Anterior cingulate cortex (tissue), 58 donors: ENCODE measurements at regions not wholly inside any gene's neighbourhood (a gene's known extent, or its start where the extent isn't known, plus 50 kb on each side); places are given as distances from the start of the nearest gene placed in this dataset.

Source experiments
- DNase-seq, 58 donors: peaks; one replicate each; lab custom pipeline; 2025; lab: John Stamatoyannopoulos, UW

DNA sequence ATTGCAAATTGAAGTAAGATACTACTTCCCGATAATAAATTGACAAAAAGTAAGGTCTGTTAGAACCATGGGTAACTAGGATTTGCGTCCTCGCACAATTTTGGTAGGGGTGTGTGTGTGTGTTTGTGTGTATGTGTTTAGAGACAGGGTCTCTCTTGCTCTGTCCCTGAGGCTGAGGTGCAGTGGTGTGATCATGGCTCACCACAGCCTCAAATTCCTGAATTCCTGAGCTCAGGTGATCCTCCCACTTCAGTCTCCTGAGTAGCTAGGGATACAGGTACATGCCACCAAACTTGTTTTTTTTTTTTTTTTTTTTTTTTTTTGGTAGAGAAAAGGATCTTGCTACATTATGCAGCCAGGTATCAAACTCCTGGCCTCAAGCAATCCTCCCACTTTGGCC is 209.2 kb upstream of the ESRRG start:
- DNase-seq: no peak

GRCh38 chr1:216929870-216930582 is 206.8 kb upstream of the ESRRG start:
- DNase-seq: no peak

GRCh38 chr1:216927633-216928032 is 204.4 kb upstream of the ESRRG start:
- no peak for DNase-seq

DNA sequence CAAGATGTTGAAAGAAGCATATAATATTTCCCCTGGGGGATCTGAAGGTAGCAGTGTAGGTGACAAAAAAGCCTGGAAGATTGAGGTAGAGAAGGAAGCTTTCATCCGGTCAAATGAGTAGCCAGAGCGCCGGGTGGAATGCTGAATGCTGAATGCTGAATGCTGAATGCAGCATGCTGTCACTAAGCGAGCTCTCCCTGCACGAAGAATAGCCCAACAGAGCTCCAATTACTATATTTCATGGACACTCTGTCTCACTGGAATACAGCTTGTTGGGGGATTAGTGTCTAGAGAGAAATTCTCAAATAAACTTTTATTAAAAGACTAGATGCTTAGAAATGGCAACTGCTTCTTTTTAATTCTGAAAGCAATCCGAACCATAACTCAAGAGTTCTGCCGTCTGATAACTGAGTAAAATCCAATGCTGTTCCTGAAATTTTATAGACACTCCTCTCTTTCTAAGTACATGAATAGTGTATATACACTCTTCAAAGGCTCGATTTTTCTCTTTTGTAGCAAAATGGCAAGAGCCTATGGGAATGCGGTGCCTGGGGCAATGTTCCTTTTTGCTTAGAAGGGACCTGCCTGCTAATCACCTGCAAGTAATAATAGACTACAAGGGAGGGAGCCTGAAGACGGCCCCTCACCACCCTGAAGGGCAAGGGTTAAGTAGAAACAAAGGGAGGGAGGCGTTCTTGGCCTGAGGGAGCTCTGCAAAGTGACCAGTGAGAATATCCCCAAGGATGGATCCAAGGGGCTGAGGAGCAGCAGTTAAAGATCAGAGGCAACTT is 203.7 kb upstream of the ESRRG start:
- peak in 4 of 58 donors; percentile 4 to 22 (median 8) for DNase-seq

DNA sequence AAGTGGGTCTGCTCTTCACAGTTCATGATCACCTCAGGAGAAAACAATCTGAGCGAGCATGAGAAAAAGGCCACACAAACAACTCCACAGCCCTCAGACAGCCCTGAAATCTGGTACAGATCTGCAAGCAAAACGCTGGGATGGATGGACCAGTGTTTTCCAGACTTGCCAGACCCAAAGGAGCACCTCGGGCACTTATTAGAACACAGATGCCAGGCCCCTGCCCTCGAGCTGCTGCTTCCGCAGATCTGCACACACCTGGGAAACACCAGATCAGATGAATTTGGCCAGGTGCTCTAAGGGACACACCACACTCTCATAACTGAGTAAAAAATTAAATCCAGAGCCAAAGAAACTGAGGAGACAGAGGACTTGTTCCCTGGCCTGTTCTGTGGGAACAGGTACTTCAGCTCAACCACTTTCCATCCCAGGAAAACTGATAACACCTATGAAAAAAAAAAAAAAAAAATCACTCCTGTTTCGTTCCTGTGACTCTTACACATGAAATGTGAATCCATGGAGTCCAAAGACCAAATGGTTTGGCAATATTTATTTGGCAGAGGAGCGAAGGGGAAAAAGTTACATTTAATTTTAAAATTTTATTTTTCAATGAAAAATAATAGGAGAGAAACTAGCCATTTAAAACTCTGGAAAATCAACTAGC is 202.9 kb upstream of the ESRRG start:
- no peak for DNase-seq

GRCh38 chr1:216924732-216925131 is 201.5 kb upstream of the ESRRG start:
- DNase-seq: no peak

DNA sequence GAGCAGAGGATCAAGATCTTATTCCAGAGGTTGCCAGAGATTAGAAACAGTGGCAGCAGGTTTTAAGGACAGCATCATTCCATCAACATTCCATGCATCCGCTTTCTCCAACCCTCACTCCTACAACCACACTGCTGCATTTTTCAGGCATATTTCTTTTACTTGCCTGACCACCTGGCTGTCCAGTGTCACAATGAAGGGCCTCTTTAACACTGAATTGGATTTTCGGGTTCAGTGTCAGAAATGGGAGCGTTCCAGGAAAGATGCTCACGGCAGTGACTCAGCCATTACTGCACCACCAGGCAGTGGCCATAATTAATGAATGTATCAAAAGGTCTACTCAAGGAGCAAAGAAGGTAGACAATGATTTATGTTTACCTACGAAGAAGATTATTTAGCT is 200.4 kb upstream of the ESRRG start:
- no peak for DNase-seq

DNA sequence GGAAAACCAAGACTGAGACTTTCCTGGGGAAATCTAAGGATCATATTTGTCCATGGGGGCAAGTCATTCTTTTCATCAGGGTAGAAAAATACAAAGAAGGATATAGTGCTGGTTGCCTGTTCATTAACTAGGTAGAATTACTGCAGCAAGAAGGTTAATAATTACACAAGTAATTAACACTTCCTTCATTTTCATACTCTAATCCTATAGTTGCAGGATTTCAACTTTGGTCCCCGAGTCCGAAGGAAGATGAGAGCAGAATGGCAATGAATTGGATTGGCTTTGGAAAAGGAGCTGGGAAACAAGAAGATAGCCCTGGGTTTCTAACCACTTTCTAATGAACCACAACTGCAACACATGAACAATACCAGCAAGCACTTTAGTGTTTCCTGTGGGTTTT is 199.2 kb upstream of the ESRRG start:
- DNase-seq: no peak

DNA sequence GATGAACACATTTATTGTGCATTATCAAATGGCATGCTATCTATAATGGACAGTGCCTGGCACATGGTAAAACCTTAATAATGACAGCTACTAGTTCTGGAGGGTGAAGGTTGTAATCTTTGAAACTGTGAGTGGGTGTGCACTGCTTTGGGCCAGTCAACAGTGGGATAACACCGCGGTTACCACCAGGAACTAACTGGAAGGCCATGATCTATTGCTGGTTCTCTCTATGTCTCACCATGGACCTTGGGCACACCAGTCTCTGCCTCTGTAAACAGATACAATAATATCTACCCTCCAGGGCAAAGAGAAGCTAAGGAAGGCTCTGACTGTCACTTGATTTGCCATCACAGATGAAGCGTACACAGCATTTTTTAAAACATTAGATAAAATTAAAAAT is 198.6 kb upstream of the ESRRG start:
- DNase-seq: no peak

DNA sequence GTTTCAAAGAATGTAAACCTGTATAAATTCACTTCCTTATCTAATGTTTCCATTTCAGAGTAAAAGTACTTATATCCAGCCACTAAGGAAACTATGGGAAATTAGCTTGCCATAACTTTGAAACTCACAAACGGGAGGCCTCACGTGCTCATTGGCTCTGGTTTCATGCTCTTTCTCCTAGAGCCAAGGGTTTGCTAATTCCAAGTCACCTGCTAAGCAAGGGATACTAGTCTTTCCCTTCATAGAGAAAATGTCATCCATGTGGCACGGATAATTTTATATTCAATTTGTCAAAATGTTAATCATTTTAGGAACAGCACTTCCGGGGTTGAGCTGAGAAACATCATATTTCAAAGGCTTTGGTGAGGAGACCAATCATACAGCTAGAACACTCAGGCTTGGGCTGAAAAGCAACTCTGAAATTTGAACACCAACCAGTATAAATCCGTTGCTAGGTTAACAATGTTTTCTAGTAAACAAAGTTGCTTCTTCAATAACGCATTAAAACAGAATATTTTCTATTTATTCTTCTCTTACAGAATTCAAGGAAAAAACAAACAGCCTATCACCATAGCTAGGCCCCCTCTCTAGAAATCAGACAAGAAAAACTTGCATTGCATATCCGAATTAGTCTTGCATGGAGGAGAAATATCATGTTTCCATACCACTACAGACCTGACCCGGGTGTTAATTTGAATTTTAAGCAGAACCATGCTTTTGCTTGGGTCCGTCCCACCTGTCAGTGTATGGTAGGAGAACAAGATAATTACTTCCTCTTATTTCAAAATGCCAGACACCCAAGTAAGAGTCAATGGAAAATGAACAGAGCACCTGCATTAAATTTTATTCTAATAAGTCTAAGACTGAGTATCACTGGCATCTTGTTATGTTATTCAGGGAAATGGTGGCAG is 196.1 kb upstream of the ESRRG start:
- DNase-seq: no peak

DNA sequence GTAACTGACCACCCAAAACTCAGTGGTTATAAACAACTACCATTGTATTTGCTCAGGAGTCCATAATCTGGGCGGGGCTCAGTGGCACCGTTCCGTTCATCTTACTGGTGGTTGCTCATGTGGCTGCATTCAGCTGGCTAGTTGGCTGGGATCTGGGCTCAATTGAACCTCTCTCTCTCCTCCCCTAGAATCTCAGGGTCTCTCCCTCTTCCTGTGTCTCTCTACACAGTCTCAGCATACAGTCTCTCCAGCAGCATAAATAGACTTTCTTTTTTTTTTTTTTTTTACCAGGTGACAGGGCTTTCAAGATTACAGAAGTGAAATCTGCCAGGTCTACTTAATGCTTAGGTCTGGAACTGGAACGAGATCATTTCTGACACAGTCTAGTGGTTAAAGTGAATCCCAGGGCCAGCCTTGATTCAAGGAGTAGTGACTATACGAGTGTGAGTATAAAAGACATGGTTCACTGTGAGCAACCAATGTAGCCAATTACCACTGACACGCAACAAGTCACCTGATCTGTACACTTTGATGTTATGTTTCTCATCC is 193.7 kb upstream of the ESRRG start:
- no peak for DNase-seq

GRCh38 chr1:216914974-216915373 is 191.7 kb upstream of the ESRRG start:
- no peak for DNase-seq

GRCh38 chr1:216913976-216914375 is 190.7 kb upstream of the ESRRG start:
- no peak for DNase-seq

DNA sequence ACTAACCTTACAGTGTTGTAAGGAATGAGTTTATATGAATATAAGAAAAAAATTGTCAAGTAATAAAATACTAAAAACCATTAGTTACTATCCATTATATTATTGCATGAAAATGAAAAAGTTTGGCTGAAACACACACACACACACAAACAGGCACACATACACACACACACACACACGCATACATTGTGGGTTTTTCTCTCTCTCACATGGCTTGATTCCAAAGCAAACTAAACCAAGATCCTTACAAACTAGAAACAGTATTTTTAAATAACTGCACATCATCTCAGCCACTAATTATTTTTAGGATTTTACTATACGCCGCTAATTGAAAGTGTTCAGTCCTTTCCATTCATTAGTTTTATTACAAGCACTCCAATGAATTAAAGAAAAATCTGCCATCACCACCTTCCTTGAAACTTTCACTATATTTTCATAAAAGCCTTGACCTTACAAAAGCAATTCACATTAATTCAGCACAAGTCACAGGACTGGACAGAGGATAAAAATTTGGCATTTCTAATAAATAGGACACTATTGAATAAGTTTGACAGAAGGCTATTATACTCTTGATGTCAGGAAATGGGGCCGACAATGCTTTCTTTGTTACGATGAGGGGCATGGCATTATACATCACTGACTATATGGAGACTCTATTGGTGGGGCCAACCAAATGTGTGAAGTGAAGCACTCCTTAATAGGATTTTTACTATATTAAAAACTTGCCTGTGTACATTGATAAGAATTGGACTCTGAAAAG is 187.0 kb upstream of the ESRRG start:
- peak in 14 of 58 donors; percentile 7 to 71 (median 15) for DNase-seq

DNA sequence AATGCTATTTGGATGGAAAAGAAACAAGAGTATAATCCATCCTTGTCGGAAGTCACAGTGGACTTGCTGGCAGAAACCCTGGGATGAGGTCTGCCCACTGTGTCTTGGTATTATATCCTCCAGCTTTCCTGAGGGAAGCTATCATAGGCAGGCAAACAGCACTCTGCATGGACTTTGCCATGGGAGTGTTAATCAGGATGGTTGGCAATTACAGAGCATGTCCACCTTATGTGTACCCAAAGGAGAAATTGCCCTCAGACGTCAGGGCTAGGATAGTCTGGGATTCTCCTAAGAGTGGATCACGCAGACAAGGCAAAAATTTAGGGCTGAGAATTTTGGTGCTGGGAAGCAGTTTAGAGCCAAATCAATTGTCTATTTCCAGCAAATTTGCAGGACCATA is 184.9 kb upstream of the ESRRG start:
- no peak for DNase-seq

DNA sequence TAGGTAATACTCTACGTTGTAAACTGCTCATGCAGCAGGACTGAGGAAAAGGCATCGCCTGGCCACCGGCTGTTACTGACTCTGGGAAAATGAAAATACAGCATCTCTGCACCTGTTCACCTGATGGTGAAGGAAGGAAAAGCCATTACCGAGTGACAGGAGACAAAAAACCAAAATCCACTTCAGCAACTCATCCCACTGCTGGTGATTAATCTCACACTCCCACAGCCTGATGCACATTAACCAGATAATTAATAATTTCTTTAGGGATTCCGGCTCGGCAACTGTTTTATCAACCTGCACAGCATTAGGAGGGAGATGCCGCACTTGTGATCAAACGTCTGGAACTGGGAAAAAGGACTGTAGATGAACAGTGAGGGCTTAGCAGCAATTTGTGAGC is 183.9 kb upstream of the ESRRG start:
- DNase-seq: no peak

DNA sequence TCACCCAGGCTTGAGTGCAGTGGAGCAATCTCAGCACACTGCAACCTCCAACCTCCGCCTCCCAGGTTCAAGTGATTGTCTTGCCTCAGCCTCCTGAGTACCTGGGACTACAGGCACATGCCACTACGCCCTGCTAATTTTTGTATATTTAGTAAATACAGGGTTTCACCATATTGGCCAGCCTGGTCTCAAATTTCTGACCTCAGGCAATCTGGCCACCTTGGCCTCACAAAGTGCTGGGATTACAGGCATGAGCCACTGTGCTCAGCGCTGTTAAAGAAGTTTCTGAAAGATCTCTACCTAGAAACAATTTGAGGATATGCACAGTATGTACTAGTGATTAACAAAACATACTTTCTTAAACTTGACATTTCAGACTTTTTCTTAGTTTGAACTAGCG is 182.6 kb upstream of the ESRRG start:
- DNase-seq: no peak

DNA sequence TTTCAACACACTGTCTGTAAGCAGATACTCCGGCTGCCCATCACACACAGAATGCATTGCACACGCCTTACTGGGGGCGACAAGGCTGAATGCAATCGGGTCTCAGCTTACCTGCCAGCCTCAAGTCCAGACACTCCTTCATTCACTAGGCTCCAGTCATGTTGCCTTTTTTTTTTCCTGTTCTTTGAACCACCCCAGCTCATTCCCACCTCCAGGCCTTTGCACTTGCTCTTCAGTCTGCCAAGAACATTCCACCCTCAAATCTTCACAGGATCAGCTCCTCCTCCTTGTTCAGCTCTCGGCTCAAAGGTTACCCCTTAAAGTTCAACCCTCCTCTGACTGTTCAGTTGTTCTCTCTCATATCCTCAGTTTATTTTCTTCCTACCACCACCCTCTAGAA is 181.9 kb upstream of the ESRRG start:
- DNase-seq: no peak

- DNase-seq: no peak
These were observed 181.2 kb upstream of the ESRRG start for GRCh38 chr1:216904471-216904870.

DNA sequence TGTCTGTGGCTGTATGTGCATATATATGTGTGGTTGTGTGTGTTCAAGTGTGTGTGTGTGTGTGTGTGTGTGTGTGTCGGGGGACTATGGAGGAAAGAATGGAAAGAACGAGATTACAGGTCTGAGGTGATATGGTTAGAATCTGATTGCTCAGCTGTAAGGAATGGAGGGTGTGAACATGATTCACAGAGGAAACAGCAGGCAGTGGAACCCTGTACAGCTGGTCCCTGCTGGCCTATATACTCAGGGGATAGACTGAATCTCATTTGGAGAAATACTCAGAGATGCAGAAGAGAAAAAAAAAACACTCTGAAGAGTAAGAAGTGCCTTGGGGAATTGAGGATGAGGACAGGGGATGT is 180.1 kb upstream of the ESRRG start:
- DNase-seq: peak in 1 of 58 donors; percentile 11
